SK-N-SH treated with all-trans-retinoic acid at 6 μM for 48 hours (cell line): ENCODE measurements at regions not wholly inside any gene's neighbourhood (a gene's known extent, or its start where the extent isn't known, plus 50 kb on each side); places are given as distances from the start of the nearest gene placed in this dataset.

Experiments used
- ESRRG ChIP-seq: fragments of 250-450 bp; sonication (Bioruptor Pico); IDR thresholded peaks from 2 replicates; pipeline ENCODE4 v1.6.1; 2021; ENCODE audit warnings: mild to moderate bottlenecking
- OSR1 ChIP-seq: fragments of 250-450 bp; sonication (Bioruptor Pico); IDR thresholded peaks from 2 replicates; pipeline ENCODE4 v1.8.0; 2022; ENCODE audit warnings: moderate library complexity, mild to moderate bottlenecking, inconsistent platforms
- ZNF565 ChIP-seq: fragments of 450-650 bp; formaldehyde crosslinking; conservative IDR thresholded peaks from 2 replicates; pipeline ENCODE4 v1.5.0; 2020; ENCODE audit warnings: low read depth, mild to moderate bottlenecking, moderate library complexity

DNA sequence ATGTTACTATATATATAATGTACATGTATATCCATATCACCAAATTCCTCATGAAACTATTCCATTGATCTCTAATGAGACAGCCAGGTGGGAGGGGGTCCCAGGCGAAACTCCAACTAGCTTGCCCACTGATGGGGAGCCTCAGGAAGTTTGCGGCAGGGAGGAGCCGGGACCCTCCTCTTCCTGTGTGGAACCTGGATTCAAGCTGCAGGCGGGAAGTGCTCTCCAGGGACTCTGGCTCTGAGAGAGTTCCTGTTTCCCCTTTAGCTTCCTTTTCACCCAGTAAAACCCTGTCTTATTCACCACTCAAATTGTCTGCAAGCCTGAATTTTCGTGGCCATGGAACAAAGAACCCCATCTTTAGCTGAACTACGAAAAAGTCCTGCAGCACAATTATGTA lies 152.2 kb downstream of the OPN5 start:
- TF ChIP-seq ZNF565 (CRISPR knock-in tag) (no peak), ESRRG (CRISPR knock-in tag) (no peak), OSR1 (CRISPR knock-in tag) (no peak)
